ENCODE measurements at regions not wholly inside any gene's neighbourhood (a gene's known extent, or its start where the extent isn't known, plus 50 kb on each side); places are given as distances from the start of the nearest gene placed in this dataset.

GRCh38 chr16:5633845-5634440 is 536.3 kb upstream of the EEF2KMT start:
- Histone ChIP-seq H3K4me1 (ENCODE audit: control insufficient read depth in 2 of 3, insufficient read depth in 2 of 3, low read depth in 1 of 3, low read length in 3 of 3) (no peaks in the 10 kb centered on the region), H3K4me3 (ENCODE audit: low read length in 3 of 3) (no peak overlapping the region), H3K27me3 (ENCODE audit: control insufficient read depth, insufficient read depth, low read length) (no peaks in the 10 kb centered on the region), H3K9me3 (ENCODE audit: control insufficient read depth in 2 of 3, insufficient read depth in 1 of 3, low read length in 3 of 3) (no peaks in the 10 kb centered on the region), H3K27ac (ENCODE audit: low read depth in 2 of 2, low read length in 2 of 2) (no peak overlapping the region), H3K9ac (ENCODE audit: low read length in 3 of 3) (no peak overlapping the region), H3K36me3 (ENCODE audit: control insufficient read depth in 2 of 3, insufficient read depth in 3 of 3, low read length in 3 of 3) (no peaks in the 10 kb centered on the region)
- DNase-seq, result peak in 2 of 5 donors; percentile 44 to 64
- TF ChIP-seq CTCF (IDR thresholded peaks at IDR 0.05; ENCODE audit: borderline replicate concordance, extremely low read depth, insufficient read depth), result no peak
- FAIRE-seq, result no peak
- intact Hi-C loops (cut with DNase I), result no loop called here

- DNase-seq (no peak), FAIRE-seq (no peak)
- Histone ChIP-seq H3K4me1 (ENCODE audit: control insufficient read depth in 2 of 3, insufficient read depth in 2 of 3, low read depth in 1 of 3, low read length in 3 of 3) (no peaks in the 10 kb centered on the region), H3K36me3 (ENCODE audit: control insufficient read depth in 2 of 3, insufficient read depth in 3 of 3, low read length in 3 of 3) (no peaks in the 10 kb centered on the region), H3K9ac (ENCODE audit: low read length in 3 of 3) (no peak overlapping the region), H3K27ac (ENCODE audit: low read depth in 2 of 2, low read length in 2 of 2) (no peak overlapping the region), H3K4me3 (ENCODE audit: low read length in 3 of 3) (no peak overlapping the region), H3K27me3 (ENCODE audit: control insufficient read depth, insufficient read depth, low read length) (no peaks in the 10 kb centered on the region), H3K9me3 (ENCODE audit: control insufficient read depth in 2 of 3, insufficient read depth in 1 of 3, low read length in 3 of 3) (no peaks in the 10 kb centered on the region)
- TF ChIP-seq CTCF (IDR thresholded peaks at IDR 0.05; ENCODE audit: borderline replicate concordance, extremely low read depth, insufficient read depth), result no peak
- intact Hi-C loops (cut with DNase I), result no loop called here
Measured at GRCh38 chr16:5622234-5622884, 524.8 kb upstream of the EEF2KMT start.

- Histone ChIP-seq H3K4me1 (ENCODE audit: control insufficient read depth in 2 of 3, insufficient read depth in 2 of 3, low read depth in 1 of 3, low read length in 3 of 3) (no peaks in the 10 kb centered on the region), H3K4me3 (ENCODE audit: low read length in 3 of 3) (no peak overlapping the region), H3K27me3 (ENCODE audit: control insufficient read depth, insufficient read depth, low read length) (no peaks in the 10 kb centered on the region), H3K27ac (ENCODE audit: low read depth in 2 of 2, low read length in 2 of 2) (no peak overlapping the region), H3K9ac (ENCODE audit: low read length in 3 of 3) (no peak overlapping the region), H3K9me3 (ENCODE audit: control insufficient read depth in 2 of 3, insufficient read depth in 1 of 3, low read length in 3 of 3) (no peaks in the 10 kb centered on the region), H3K36me3 (ENCODE audit: control insufficient read depth in 2 of 3, insufficient read depth in 3 of 3, low read length in 3 of 3) (no peaks in the 10 kb centered on the region)
- FAIRE-seq (no peak), DNase-seq (no peak)
- intact Hi-C loops (cut with DNase I), result no loop called here
- no peak for TF ChIP-seq CTCF (IDR thresholded peaks at IDR 0.05; ENCODE audit: borderline replicate concordance, extremely low read depth, insufficient read depth)
Measured at GRCh38 chr16:5621826-5622225, 524.2 kb upstream of the EEF2KMT start.
